Small intestine (tissue), 7 donors: ENCODE measurements at regions not wholly inside any gene's neighbourhood (a gene's known extent, or its start where the extent isn't known, plus 50 kb on each side); places are given as distances from the start of the nearest gene placed in this dataset.

Source experiments
- DNase-seq, 2 donors: peaks; one replicate each; pipeline versions ENCODE4 v3.0.0 to v3.0.0-alpha.2; 2013
- FAIRE-seq: peaks from 2 replicates; lab custom pipeline; 2012; peaks lifted over from hg19 to GRCh38; lab: Jason Lieb, UNC
- H3K27ac ChIP-seq, 3 donors: one replicate each; pipeline ENCODE4 v1.5.1; 2013; ENCODE audit warnings: low read length in 2 of 3, mild to moderate bottlenecking in 2 of 3, control low read depth in 1 of 3, inconsistent platforms in 1 of 3, low read depth in 1 of 3, moderate library complexity in 1 of 3
- H3K27me3 ChIP-seq, 3 donors: one replicate each; pipeline ENCODE4 v1.6.1; 2013; ENCODE audit warnings: low read length in 3 of 3, inconsistent platforms in 1 of 3; ENCODE audit not compliant: control insufficient read depth in 3 of 3, insufficient read depth in 3 of 3
- H3K36me3 ChIP-seq, 3 donors: one replicate each; pipeline ENCODE4 v1.6.1; 2013; ENCODE audit warnings: low read length in 3 of 3, inconsistent platforms in 1 of 3, low read depth in 1 of 3, mild to moderate bottlenecking in 1 of 3, moderate library complexity in 1 of 3; ENCODE audit not compliant: control insufficient read depth in 3 of 3, insufficient read depth in 2 of 3
- H3K4me1 ChIP-seq, 3 donors: one replicate each; pipeline ENCODE4 v1.6.1; 2013; ENCODE audit warnings: low read length in 2 of 3, inconsistent platforms in 1 of 3, low read depth in 1 of 3, mild to moderate bottlenecking in 1 of 3, moderate library complexity in 1 of 3; ENCODE audit not compliant: control insufficient read depth in 3 of 3, insufficient read depth in 2 of 3
- H3K4me3 ChIP-seq, 3 donors: one replicate each; pipeline ENCODE4 v1.5.1; 2013; ENCODE audit warnings: low read length in 3 of 3, control low read depth in 1 of 3, inconsistent platforms in 1 of 3, low read depth in 1 of 3, mild to moderate bottlenecking in 1 of 3, moderate library complexity in 1 of 3
- H3K9me3 ChIP-seq, 2 donors: one replicate each; pipeline ENCODE4 v1.6.1; 2013; ENCODE audit warnings: low read depth in 1 of 2, low read length in 1 of 2; ENCODE audit not compliant: control insufficient read depth in 2 of 2, insufficient read depth in 1 of 2
- whole genome bisulfite sequencing, 3 donors: extraction: QIAGEN DNeasy Blood & Tissue Kit; methylation state at CpG; one replicate each; pipeline ENCODE4 v1.1.7; 2013; 5-methylcytosine and 5-hydroxymethylcytosine counted together
- donor health status: healthy with polysubstance abuse.
- donor health status: control.
- donor health status: control.
- donor health status: Bipolar disorder and iron deficiency.
- donor health status: healthy.

DNA sequence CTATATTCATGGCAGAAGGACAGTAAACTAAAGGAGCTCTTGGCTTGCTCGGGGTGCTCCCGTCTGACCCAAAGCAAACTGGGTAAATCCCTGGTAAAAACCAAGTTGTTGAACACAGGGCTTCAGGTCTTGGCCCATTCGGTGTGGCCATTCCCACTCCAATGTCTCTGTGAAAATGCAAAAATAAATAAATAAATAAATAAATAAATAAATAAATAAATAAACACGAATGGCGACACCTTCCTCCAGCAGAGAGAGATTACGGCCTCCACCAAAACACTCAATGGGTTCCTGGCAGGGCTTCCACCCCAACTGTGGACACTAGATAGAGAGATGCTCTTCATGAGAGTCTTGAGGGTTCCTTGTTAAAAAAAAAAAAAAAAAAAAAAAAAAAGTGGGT, 325.3 kb downstream of the SOX9 start:
- H3K4me3 ChIP-seq: no peak overlapping the region
- peaks cover 0 to 7% (median 0%) of the 10 kb centered on the region in 3 donors for H3K36me3 ChIP-seq
- 67 to 79% (median 70%) methylated on average over 6 of the region's 6 CpGs for WGBS, 3 donors
- FAIRE-seq: no peak
- H3K4me1 ChIP-seq: peaks cover 9 to 42% (median 14%) of the 10 kb centered on the region in 3 donors
- peak overlapping the region; percentile 73 to 94 (median 91) for H3K27ac ChIP-seq
- peaks cover 0 to 9% of the 10 kb centered on the region in 2 donors for H3K9me3 ChIP-seq
- DNase-seq: no peak
- H3K27me3 ChIP-seq: no peaks in the 10 kb centered on the region

DNA sequence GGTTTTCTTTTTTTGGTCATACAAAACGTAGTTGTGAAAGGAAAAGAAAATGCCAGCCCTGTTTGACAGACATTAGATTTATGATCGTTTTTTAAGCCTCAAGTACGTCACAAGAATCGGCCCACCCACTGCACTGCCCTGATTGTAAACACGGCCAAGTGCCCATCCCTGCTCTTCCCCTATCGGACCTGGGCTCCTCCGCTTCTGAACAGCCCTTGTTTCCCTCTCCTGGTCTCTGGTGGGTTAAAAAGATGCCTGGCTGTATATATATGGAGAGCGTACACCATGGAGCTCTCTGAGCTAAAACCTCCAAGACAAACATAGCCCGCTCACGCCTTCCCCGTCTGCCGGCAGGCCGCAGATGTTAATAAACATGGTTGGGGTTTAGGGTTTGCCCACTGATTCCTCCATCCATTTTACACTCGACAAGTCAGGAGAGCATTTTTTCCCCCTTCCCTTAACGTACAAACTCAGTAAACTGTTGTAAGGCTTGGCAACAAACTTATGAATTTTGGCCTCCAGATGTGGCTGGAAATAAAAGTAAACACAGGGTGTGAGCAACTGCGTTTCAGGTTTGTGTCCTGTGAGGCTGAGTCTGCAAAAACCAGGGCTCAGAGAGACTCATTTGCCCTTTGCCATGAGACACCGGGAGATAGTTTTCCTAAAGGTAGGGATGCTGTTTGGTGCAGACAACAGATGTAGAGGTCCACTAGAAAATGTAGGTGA, 325.9 kb downstream of the SOX9 start:
- 13 to 36% (median 32%) methylated on average over 17 of the region's 17 CpGs for WGBS, 3 donors
- FAIRE-seq (no peak), DNase-seq (peak; percentile 81 to 87)
- Histone ChIP-seq H3K27me3 (no peaks in the 10 kb centered on the region), H3K4me1 (peaks cover 9 to 38% (median 10%) of the 10 kb centered on the region in 3 donors), H3K9me3 (peaks cover 0 to 9% of the 10 kb centered on the region in 2 donors), H3K27ac (peak overlapping the region; percentile 41 to 63 (median 53)), H3K4me3 (peak overlapping the region in 1 of 3 donors; percentile 3), H3K36me3 (peaks cover 0 to 7% (median 0%) of the 10 kb centered on the region in 3 donors)

DNA sequence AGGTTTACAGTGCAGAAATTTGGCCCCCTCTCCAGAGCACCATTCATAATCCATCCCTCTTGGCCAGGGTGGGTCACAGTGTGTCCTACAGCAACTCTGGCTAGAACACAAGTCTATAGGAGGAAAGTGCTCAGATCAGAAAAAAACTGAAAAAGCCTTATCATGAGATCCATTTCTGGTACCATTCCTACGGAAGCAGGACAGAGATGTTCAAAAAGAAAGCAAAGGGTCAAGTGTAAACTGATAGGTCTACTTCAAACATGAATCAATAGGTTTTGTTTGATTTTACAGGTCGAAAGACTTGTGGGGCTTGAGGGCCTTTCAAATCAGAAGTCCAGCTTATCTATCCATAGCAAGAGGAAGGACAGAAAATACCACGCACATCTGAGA, 326.4 kb downstream of the SOX9 start:
- H3K36me3 ChIP-seq: peaks cover 0 to 7% (median 0%) of the 10 kb centered on the region in 3 donors
- DNase-seq (no peak), FAIRE-seq (no peak)
- no peaks in the 10 kb centered on the region for H3K27me3 ChIP-seq
- H3K4me1 ChIP-seq: peaks cover 8 to 33% (median 9%) of the 10 kb centered on the region in 3 donors
- H3K4me3 ChIP-seq: no peak overlapping the region
- H3K9me3 ChIP-seq: peaks cover 0 to 9% of the 10 kb centered on the region in 2 donors
- peak overlapping the region in 2 of 3 donors; percentile 41 to 53 for H3K27ac ChIP-seq
- 60 to 74% (median 72%) methylated on average over 3 of the region's 3 CpGs for WGBS, 3 donors

DNA sequence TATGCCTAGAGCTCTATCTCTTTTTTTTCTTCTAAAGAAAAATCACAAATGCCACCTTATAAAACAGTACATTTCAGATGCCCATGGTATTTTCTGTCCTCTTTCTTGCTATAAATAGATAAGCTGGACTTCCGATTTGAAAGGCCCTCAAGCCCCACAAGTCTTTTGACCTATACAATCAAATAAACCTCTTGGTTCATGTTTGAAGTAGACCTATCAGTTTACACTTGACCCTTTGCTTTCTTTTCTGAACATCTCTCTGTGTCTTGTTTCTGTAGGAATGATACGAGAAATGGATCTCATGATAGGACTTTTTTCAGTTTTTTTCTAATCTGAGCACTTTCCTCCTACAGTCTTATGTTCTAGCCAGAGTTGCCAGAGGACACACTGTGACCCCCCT, 327.2 kb downstream of the SOX9 start:
- Histone ChIP-seq H3K4me3 (no peak overlapping the region), H3K27me3 (no peaks in the 10 kb centered on the region), H3K27ac (no peak overlapping the region), H3K36me3 (peaks cover 0 to 7% (median 0%) of the 10 kb centered on the region in 3 donors), H3K4me1 (peaks cover 8 to 38% (median 9%) of the 10 kb centered on the region in 3 donors), H3K9me3 (peaks cover 0 to 9% of the 10 kb centered on the region in 2 donors)
- FAIRE-seq: no peak
- WGBS, 3 donors: 76 to 86% (median 80%) methylated on average over 2 of the region's 2 CpGs
- DNase-seq: no peak

DNA sequence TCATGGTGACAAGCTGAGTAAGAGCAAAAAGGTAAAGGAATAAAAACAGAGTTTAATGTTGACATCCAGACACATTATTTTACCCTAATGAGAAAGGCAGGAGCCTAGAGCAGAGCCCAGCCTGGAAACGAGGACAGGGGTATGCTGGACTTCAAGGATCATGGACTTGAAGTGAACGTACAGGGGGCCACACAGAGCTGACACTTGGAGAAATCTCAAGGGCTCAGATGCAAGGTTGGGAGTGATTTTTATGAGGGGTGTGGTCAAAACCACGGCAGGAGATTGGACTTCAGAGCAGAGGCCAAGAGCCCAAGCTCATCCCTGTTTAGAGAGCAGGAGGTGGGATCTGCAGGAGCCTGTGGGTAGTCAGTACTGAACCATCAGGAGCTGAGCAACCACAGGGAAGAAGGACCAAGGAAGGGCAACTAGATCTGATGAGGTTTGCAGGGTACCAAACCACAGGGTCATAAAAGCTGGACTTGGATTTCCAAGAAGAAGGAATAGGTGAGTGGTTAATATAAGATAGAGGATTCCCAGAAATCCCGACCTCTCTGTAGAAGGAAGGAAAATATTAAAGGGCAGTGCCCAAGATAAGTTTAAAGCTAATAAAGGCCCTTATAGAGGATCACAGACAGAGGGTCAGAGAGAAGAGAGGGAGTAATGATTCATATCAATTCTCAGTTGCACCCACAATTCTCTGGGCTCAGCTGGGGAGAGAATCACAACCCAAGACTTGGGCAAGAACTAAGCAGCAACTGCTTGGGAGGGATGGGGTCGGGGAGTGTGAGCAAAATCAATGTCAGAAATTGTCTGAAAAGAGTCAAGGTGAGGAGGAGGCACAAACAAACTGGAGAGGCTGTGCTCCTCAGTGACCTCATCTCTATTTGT, 331.7 kb downstream of the SOX9 start:
- no peak overlapping the region for H3K4me3 ChIP-seq
- H3K27ac ChIP-seq: peak overlapping the region; percentile 12 to 30 (median 25)
- H3K4me1 ChIP-seq: peaks cover 0 to 21% (median 6%) of the 10 kb centered on the region in 3 donors
- DNase-seq: peak; percentile 63 to 77
- no peaks in the 10 kb centered on the region for H3K27me3 ChIP-seq
- no peak for FAIRE-seq
- peaks cover 0 to 2% (median 0%) of the 10 kb centered on the region in 3 donors for H3K36me3 ChIP-seq
- WGBS, 3 donors: 28 to 51% (median 31%) methylated on average over 5 of the region's 5 CpGs
- peaks cover 0 to 6% of the 10 kb centered on the region in 2 donors for H3K9me3 ChIP-seq

DNA sequence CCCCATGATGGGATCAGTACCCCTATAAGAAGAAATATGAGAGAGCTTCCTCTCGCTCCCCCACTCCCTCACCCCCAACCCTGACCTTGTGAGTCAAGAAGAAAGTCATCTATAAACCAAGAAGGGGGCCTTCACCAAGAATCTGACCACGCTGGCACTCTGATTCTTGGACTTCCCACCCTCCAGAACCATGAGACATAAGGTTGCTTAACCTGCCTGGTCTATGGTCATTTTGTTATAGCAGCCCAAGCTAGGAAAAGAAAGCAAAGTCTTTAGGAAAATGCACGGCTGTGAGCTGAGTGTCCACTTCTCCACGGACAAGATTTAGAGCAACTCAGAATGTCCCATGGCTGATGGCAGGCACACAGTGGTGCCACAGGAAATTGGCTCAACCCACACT, 333.5 kb downstream of the SOX9 start:
- no peak overlapping the region for H3K4me3 ChIP-seq
- FAIRE-seq: no peak
- WGBS, 3 donors: 86 to 92% (median 90%) methylated on average over 4 of the region's 4 CpGs
- no peaks in the 10 kb centered on the region for H3K27me3 ChIP-seq
- DNase-seq: no peak
- peaks cover 0 to 7% (median 0%) of the 10 kb centered on the region in 3 donors for H3K36me3 ChIP-seq
- H3K9me3 ChIP-seq: peaks cover 0 to 6% of the 10 kb centered on the region in 2 donors
- H3K4me1 ChIP-seq: peaks cover 0 to 35% (median 8%) of the 10 kb centered on the region in 3 donors
- no peak overlapping the region for H3K27ac ChIP-seq

DNA sequence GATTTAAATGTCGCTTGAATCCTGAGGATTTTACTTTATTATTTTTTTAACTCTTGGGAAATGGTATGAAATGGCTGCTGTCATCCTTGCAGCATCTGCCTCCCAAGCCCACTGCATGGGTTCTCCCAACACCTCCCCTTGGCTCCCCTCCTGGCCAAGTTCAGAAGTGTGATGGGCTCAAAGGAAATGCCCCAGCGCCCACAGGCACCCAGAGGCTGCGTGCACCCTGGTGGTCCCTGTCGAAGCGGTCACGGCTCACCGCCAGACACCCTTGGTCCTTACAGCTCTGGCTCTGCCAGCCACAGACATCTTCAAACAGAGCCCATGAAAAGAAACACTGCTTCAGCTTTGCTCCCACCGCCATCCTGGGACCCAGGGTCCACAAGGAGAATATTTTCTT, 334.7 kb downstream of the SOX9 start:
- FAIRE-seq (no peak), DNase-seq (no peak)
- Histone ChIP-seq H3K4me1 (peaks cover 0 to 36% (median 8%) of the 10 kb centered on the region in 3 donors), H3K9me3 (peaks cover 0 to 6% of the 10 kb centered on the region in 2 donors), H3K27me3 (no peaks in the 10 kb centered on the region), H3K4me3 (no peak overlapping the region), H3K27ac (peak overlapping the region; percentile 43 to 89 (median 77)), H3K36me3 (peaks cover 0 to 7% (median 0%) of the 10 kb centered on the region in 3 donors)
- WGBS, 3 donors: 69 to 84% (median 71%) methylated on average over 8 of the region's 8 CpGs

DNA sequence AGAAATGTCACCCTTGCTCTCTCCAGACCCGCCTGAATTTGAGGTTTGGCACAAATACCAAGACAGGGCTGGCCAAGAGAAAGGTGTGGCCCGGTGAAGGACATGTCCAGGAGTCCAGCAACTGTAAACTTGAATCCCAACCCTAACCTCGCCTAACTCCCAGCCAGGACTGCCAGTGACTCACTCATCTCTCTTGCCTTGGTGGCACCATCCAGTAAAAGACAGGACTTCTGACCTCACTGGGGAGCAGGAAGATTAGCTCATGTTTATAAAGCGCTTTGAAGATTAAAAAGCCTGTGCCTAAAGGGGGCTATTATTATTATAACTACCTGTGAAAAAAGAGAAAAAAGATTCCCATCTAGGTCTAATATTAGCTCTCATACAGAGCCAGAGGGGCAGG, 335.3 kb downstream of the SOX9 start:
- DNase-seq (peak; percentile 80 to 98), FAIRE-seq (no peak)
- H3K4me3 ChIP-seq: no peak overlapping the region

More for the DNA sequence above, 335.3 kb downstream of the SOX9 start:
- peaks cover 0 to 37% (median 8%) of the 10 kb centered on the region in 3 donors for H3K4me1 ChIP-seq
- H3K36me3 ChIP-seq: peaks cover 0 to 7% (median 0%) of the 10 kb centered on the region in 3 donors
- peak overlapping the region; percentile 43 to 89 (median 82) for H3K27ac ChIP-seq
- H3K9me3 ChIP-seq: peaks cover 0 to 6% of the 10 kb centered on the region in 2 donors
- WGBS, 3 donors: 5 to 49% (median 38%) methylated on average over 4 of the region's 4 CpGs
- no peaks in the 10 kb centered on the region for H3K27me3 ChIP-seq
